SJSA1 (cell line): ENCODE measurements at regions not wholly inside any gene's neighbourhood (a gene's known extent, or its start where the extent isn't known, plus 50 kb on each side); places are given as distances from the start of the nearest gene placed in this dataset.

ENCODE experiments used
- DNase-seq, 2 experiments: peaks; one replicate each; pipeline ENCODE4 v3.0.0-alpha.2; 2015 to 2020; ENCODE audit warnings: low spot score in 2 of 2, low read depth in 1 of 2
- H3K27ac ChIP-seq: fragments of 250-450 bp; sonication (Bioruptor Pico); 2 replicates; pipeline ENCODE4 v1.5.1; 2020; ENCODE audit warnings: mild to moderate bottlenecking, moderate library complexity
- H3K27me3 ChIP-seq: fragments of 250-450 bp; sonication (Bioruptor Pico); replicated peaks from 2 replicates; pipeline ENCODE4 v1.5.1; 2020; ENCODE audit warnings: mild to moderate bottlenecking, moderate library complexity
- H3K36me3 ChIP-seq: fragments of 250-450 bp; sonication (Bioruptor Pico); 2 replicates; pipeline ENCODE4 v1.5.1; 2020; ENCODE audit warnings: mild to moderate bottlenecking
- H3K4me1 ChIP-seq: fragments of 250-450 bp; sonication (Bioruptor Pico); replicated peaks from 2 replicates; pipeline ENCODE4 v1.6.1; 2021; ENCODE audit warnings: mild to moderate bottlenecking
- H3K4me3 ChIP-seq: fragments of 250-450 bp; sonication (Bioruptor Pico); 2 replicates; pipeline ENCODE4 v1.5.1; 2020; ENCODE audit warnings: mild to moderate bottlenecking
- H3K9me3 ChIP-seq: fragments of 250-450 bp; sonication (Bioruptor Pico); replicated peaks from 2 replicates; pipeline ENCODE4 v1.5.1; 2020; ENCODE audit warnings: mild to moderate bottlenecking

DNA sequence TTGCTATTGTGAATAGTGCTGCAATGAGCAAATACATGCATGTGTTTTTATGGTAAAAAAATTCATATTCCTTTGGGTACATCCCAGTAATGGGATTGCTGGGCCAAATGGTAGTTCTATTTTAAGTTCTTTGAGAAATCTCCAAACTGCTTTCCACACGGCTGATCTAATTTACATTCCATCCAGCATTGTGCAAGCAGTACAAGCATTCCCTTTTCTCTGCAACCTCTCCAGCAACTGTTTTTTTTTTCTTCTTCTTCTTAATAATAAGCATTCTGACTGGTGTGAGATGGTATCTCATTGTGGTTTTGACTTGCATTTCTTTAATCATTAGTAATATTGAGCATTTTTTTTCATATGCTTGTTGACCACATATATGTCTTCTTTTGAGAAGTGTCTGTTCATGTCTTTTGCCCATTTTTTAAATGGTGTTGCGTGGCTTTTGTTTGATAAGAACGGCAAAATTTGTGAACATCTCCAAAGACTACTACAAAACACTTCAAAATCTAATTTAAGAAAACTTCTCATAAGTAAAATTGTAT, 136.1 kb upstream of the MYO3A start:
- no peaks in the 10 kb centered on the region for H3K27me3 ChIP-seq
- H3K4me3 ChIP-seq, result no peak overlapping the region
- H3K9me3 ChIP-seq, result no peaks in the 10 kb centered on the region
- no peak for DNase-seq
- H3K27ac ChIP-seq, result no peak overlapping the region
- no peaks in the 10 kb centered on the region for H3K36me3 ChIP-seq
- H3K4me1 ChIP-seq, result peaks cover 4% of the 10 kb centered on the region; the same call in 1 of the 2 replicates

DNA sequence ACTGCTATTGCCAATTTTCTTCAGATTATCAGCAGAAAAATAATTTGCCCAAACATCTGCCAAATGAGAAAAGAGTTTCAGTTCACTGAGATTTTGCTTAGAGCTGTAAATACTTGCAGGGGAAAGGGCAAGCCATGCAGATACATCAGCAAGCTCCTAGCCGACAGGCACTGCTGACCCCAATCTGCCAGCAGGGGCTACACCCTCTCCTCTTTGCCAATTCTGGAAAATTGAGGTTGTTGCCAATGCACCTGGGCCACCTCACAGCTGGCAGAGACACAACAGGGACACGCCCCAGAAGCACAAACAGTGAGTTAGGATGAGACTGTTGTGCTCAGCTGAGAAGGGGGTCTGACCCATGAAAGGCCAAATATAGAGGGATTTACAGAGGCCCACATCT, 129.5 kb upstream of the MYO3A start:
- H3K27ac ChIP-seq, result no peak overlapping the region

DNA sequence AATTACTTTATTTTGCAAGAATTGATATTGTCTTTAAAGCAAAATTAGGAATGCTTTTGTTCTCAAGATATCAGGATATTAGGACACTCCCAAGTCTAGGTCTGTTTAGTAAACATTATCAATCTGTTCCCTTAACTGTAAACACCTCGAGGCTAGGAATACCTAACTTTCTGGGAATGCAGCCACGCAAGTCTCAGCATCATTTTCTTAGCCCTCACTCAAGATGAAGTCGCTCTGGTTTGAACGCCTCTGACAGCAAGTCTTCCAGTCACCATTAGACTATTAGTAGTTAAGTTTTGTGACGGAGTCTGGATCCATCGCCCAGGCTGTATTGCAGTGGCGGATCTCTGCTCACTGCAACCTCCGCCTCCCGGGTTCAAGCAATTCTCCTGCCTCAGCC, 128.0 kb upstream of the MYO3A start:
- Histone ChIP-seq H3K36me3 (no peaks in the 10 kb centered on the region), H3K4me3 (no peak overlapping the region), H3K27ac (no peak overlapping the region), H3K9me3 (no peaks in the 10 kb centered on the region), H3K4me1 (peaks cover 3% of the 10 kb centered on the region), H3K27me3 (no peaks in the 10 kb centered on the region)
- DNase-seq, result no peak

More for the DNA sequence above, 129.5 kb upstream of the MYO3A start:
- Histone ChIP-seq H3K27me3 (no peaks in the 10 kb centered on the region), H3K9me3 (no peaks in the 10 kb centered on the region), H3K36me3 (no peaks in the 10 kb centered on the region), H3K4me3 (no peak overlapping the region), H3K4me1 (no peaks in the 10 kb centered on the region)
- DNase-seq, result no peak

DNA sequence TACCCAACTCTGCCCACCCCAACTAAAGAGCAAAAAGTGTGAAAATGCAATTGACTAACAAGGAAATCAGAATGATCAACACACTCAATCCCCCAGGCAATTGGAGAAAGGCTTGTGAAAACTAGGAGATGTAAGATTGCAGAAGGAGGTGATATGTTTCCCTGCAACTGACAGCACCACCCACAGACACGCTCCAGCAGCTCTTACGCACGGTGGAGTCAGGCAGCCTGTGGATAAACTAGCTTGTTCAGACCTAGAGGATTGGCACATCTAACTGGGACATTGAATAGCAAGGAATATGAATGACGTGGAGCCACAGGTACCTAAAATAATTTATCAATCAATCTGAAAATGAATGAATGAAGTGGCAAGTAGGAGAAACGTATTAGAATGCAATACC, 125.7 kb upstream of the MYO3A start:
- no peak for DNase-seq
- Histone ChIP-seq H3K36me3 (no peaks in the 10 kb centered on the region), H3K4me3 (no peak overlapping the region), H3K4me1 (peaks cover 16% of the 10 kb centered on the region), H3K27ac (no peak overlapping the region), H3K27me3 (no peaks in the 10 kb centered on the region), H3K9me3 (no peaks in the 10 kb centered on the region)

DNA sequence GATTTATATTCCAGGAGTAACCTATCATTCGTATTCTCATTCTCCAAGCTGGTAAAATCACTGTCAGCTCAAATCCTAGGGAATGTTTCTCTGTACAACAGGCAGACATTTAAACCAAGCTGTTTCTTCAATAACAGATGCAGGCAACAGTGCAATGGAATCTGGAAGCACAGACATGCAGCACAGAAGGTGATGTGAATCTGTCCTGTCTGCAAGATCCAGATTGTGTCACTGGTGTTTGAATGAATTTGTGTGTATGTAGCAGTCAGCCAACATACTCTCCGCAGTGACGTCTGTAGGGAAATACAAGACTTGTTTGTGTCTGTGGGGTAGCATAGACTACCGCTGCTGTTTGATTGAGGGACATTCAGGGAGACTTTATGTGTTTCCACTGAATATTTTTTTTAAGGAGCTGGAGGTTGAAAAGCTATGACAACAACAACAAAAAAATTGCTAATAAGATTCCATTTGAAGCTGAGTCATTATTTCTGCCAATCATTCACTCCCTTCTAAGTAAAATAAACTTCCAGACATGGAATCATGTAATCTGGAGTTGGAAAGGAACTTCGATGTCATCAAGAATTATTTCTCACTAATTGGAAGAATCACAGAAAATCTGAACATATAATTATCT, 122.9 kb upstream of the MYO3A start:
- Histone ChIP-seq H3K9me3 (no peaks in the 10 kb centered on the region), H3K4me3 (no peak overlapping the region), H3K27me3 (no peaks in the 10 kb centered on the region), H3K27ac (no peak overlapping the region), H3K36me3 (no peaks in the 10 kb centered on the region), H3K4me1 (peaks cover 36% of the 10 kb centered on the region)
- no peak for DNase-seq

DNA sequence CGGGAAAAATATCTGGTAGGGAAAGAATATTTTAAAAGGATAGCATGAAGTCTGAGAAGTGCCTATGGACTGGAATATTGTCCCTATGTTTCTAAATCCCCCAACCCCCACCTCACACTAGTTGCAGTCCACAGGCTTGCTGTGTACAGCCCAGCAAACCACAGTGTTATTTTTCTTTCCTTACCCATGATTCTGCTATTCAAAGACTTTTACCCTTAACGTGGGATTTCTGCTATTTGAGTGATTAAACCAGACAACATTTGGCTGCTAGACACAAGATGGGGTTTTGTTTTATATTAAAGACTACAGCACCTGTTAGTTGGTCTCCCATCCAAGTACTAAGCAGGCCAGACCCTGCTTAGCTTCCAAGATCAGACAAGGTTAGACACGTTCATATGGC, 120.5 kb upstream of the MYO3A start:
- no peak for DNase-seq

DNA sequence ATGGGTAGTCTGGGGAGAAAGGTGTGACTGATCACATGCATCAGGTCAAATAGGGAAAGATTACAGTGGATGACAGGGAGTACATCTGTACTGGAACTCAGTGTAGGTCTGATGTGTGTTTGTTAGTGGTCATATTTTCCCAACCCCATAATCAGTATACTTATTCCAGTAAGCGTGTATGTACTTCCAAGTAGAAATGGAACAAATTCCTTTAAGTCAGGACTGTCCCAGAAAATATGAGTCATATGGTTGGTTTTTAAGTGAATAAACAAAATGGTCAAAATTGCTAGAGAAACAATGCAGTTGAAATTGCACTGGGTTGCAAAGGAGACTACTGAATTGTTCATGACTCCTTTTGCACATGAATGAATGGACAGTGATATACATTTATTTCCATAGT, 118.8 kb upstream of the MYO3A start:
- Histone ChIP-seq H3K9me3 (no peaks in the 10 kb centered on the region), H3K27me3 (no peaks in the 10 kb centered on the region), H3K4me3 (no peak overlapping the region), H3K36me3 (no peaks in the 10 kb centered on the region), H3K4me1 (peaks cover 49% of the 10 kb centered on the region), H3K27ac (peak overlapping the region; percentile 84)
- DNase-seq, result peak in 1 of 2 experiments; percentile 85

More for the DNA sequence above, 120.5 kb upstream of the MYO3A start:
- H3K27me3 ChIP-seq, result no peaks in the 10 kb centered on the region
- no peak overlapping the region for H3K27ac ChIP-seq
- no peaks in the 10 kb centered on the region for H3K9me3 ChIP-seq
- H3K4me3 ChIP-seq, result no peak overlapping the region
- peaks cover 49% of the 10 kb centered on the region for H3K4me1 ChIP-seq
- H3K36me3 ChIP-seq, result no peaks in the 10 kb centered on the region

DNA sequence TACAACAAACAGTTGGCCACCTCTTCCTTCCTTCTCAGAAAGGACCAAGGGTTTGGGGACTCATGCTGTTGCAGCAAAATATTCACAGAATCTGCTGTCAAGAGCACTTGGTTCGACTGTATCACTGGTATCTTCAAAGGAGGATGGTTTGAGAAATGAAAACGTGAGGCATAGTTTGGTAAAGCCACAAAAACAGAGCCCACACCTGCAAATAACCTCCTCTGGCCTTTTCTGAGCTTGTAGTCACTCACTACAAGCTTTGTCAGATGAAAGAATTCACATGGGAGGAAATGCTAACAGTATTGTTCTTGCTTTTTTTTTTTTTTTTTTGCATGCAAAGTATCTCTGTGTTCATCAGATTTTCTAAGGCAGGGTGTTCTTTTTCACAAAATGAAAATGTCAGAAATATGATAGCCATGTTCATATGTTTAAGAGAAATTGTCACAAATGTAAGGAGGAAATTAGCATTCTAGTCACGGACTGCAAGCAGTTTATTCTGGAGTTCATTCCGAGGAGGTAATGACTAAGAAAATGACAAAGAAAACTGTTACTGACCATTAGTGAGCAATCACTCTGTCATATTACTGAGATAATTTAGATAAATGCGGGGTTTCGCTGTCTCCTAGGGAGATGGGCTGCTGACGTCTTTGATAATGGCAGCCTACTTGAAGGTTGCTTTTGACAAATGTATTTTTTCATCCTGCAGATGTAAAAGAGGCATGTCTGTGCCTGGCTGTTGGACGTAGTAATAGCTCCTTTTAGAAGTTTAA, 117.8 kb upstream of the MYO3A start:
- Histone ChIP-seq H3K4me1 (peaks cover 44% of the 10 kb centered on the region), H3K27me3 (no peaks in the 10 kb centered on the region), H3K4me3 (no peak overlapping the region), H3K27ac (peak overlapping the region; percentile 84), H3K9me3 (no peaks in the 10 kb centered on the region), H3K36me3 (no peaks in the 10 kb centered on the region)
- DNase-seq, result peak in 1 of 2 experiments; percentile 62

DNA sequence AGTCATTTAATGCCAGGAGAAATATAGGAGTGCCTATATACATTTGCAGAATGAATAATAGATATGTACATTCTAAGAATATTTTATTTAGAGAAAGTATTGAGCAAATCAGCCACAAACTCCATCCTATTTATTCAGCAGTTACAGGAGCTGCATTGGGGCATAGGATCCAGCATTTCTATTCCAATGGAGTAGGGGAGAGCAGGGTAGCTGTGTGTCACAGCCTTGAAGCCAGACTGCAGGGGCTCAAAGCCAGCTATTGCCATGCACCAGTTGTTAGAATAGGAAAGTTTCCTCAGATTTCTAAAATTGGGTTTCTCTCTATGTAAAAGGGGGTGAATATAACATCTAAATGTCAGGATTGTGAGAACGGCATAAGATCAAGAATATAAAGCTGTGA, 116.8 kb upstream of the MYO3A start:
- no peak for DNase-seq
- peaks cover 37% of the 10 kb centered on the region for H3K4me1 ChIP-seq
- H3K4me3 ChIP-seq, result no peak overlapping the region
- no peaks in the 10 kb centered on the region for H3K9me3 ChIP-seq
- no peak overlapping the region for H3K27ac ChIP-seq
- no peaks in the 10 kb centered on the region for H3K36me3 ChIP-seq
- no peaks in the 10 kb centered on the region for H3K27me3 ChIP-seq

DNA sequence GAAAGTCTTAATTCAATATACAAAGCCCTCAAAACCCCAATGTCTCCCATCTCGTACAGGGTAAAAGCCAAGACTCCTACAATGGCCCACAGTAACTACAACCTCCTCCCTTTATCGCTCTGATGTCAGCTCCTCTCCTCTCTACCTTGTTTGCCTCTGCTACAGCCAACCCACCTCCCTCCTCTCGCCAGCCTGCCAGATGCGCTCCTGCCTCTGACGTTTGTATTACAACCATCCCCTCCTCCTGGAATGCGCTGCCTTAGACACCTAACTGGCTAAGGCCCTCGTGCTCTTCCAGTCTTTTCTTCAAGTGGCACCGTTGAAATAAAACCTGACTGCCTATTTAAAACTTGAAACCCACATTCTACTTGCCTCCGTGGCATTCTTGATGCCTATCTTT, 115.3 kb upstream of the MYO3A start:
- H3K27me3 ChIP-seq, result no peaks in the 10 kb centered on the region
- H3K9me3 ChIP-seq, result no peaks in the 10 kb centered on the region
- no peaks in the 10 kb centered on the region for H3K36me3 ChIP-seq
- DNase-seq, result no peak
- H3K27ac ChIP-seq, result no peak overlapping the region
- H3K4me3 ChIP-seq, result no peak overlapping the region
- peaks cover 31% of the 10 kb centered on the region for H3K4me1 ChIP-seq

DNA sequence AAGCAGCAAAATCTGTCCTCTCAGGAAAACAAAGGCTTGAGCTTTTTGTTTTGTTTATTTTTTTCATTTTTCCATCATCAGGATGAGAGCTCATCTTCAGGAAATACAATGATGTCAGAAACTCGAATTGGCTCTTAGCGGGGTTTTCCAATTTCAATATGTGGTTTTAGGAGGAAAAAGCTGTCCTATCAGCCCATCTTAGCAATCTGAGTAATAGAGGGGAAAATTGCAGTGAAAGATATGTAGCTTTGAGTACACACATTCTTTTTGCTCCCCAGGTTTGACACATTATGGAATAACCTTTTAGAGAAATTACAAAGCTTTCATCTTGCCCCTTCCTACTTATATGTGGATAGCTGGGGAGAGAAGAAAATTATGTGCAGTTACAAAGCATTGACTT, 113.6 kb upstream of the MYO3A start:
- Histone ChIP-seq H3K27me3 (no peaks in the 10 kb centered on the region), H3K36me3 (no peaks in the 10 kb centered on the region), H3K4me1 (peaks cover 20% of the 10 kb centered on the region), H3K27ac (no peak overlapping the region), H3K4me3 (no peak overlapping the region), H3K9me3 (no peaks in the 10 kb centered on the region)
- DNase-seq, result no peak

DNA sequence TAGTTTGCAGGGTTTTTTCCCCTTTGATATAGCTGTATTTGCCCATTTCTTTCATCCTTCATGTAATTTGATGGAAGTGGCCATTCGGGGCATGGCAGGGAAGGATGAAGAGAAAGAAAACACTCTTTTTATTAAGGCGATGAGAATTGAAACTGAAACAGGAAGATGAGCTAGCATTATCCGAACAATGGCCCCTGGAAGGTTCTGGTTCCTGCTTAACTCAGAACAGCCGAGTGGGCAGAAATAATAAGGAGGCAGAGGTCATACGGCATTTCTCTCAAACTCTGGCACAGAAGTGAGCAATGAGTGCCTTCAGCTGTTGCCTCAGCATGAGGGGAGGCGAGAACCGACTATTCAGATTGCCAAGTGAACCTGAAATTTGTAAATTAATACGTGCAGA, 113.2 kb upstream of the MYO3A start:
- H3K9me3 ChIP-seq, result no peaks in the 10 kb centered on the region
- peaks cover 16% of the 10 kb centered on the region for H3K4me1 ChIP-seq
- DNase-seq, result no peak
- H3K27me3 ChIP-seq, result no peaks in the 10 kb centered on the region
- no peak overlapping the region for H3K27ac ChIP-seq
- H3K36me3 ChIP-seq, result no peaks in the 10 kb centered on the region
- no peak overlapping the region for H3K4me3 ChIP-seq

DNA sequence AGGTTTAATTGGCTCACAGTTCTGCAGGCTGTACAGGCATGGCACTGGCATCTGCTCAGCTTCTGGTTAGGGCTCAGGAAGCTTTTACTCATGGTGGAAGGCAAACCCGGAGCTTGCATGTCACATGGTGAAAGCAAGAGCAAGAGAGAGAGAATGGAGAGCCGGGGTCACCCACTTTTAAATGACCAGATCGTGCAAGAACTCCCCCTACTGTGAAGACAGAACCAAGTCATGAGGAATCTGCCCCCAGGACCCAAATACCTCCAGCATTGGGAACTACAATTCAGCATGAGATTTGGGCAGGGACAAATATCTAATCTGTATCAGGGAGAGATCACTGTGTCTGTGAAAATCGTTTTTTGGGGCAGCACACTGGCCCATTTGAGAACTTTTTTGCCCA, 110.0 kb upstream of the MYO3A start:
- no peak overlapping the region for H3K4me3 ChIP-seq
- H3K9me3 ChIP-seq, result no peaks in the 10 kb centered on the region

DNA sequence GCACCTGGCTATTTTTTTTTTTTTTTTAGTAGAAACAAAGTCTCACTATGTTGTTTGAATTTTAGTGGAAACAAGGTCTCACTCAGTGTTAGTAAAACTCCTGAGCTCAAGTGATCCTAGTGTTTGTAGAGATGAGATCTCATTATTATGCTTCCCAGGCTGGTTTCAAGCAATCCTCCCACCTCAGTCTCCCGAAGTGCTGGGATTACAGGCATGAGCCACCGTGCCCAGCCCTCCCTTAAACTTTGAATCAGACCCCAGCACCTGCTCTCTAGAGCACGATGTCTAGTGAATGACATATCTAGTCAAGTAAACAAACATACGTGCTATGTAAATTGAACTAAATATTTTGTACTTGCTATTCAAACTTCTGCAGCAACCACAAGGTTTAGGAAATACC, 105.6 kb upstream of the MYO3A start:
- H3K36me3 ChIP-seq, result no peaks in the 10 kb centered on the region
- H3K27me3 ChIP-seq, result no peaks in the 10 kb centered on the region; the same call in 1 of the 2 replicates
- no peak overlapping the region for H3K4me3 ChIP-seq
- no peak overlapping the region for H3K27ac ChIP-seq
- no peaks in the 10 kb centered on the region for H3K9me3 ChIP-seq
- no peak for DNase-seq
- 0 out of 2 replicates have a peak, but pooled peaks cover 3% of the 10 kb centered on the region for H3K4me1 ChIP-seq

More for the DNA sequence above, 110.0 kb upstream of the MYO3A start:
- H3K4me1 ChIP-seq, result 0 out of 2 replicates have a peak, but pooled peaks cover 3% of the 10 kb centered on the region
- no peaks in the 10 kb centered on the region; the same call in 1 of the 2 replicates for H3K27me3 ChIP-seq
- DNase-seq, result no peak
- H3K36me3 ChIP-seq, result no peaks in the 10 kb centered on the region
- no peak overlapping the region for H3K27ac ChIP-seq
